DND-41 (cell line): ENCODE measurements at regions not wholly inside any gene's neighbourhood (a gene's known extent, or its start where the extent isn't known, plus 50 kb on each side); places are given as distances from the start of the nearest gene placed in this dataset.

Experiments used
- ATAC-seq: fragments of 200-7000 bp; cut with Tn5 transposase; 3 replicates; pipeline ENCODE4 v1.9.1; 2021; ENCODE audit warnings: low read depth; ENCODE audit not compliant: insufficient read depth
- DNase-seq: peaks from one replicate; pipeline ENCODE4 v3.0.0-alpha.2; 2020
- H2AFZ ChIP-seq: 2 replicates; pipeline ENCODE4 v1.6.0; 2012; ENCODE audit warnings: low read depth, low read length
- H3K27ac ChIP-seq: 2 replicates; pipeline ENCODE4 v1.5.1; 2012; ENCODE audit warnings: low read length, inconsistent platforms
- H3K27me3 ChIP-seq: fragments of 200-600 bp; sonication (generic); 2 replicates; pipeline ENCODE4 v1.6.0; 2012; ENCODE audit warnings: low read length, mild to moderate bottlenecking, inconsistent platforms; ENCODE audit not compliant: insufficient read depth, poor library complexity
- H3K36me3 ChIP-seq: 2 replicates; pipeline ENCODE4 v1.5.1; 2012; ENCODE audit warnings: low read length, inconsistent platforms; ENCODE audit not compliant: insufficient read depth
- H3K4me1 ChIP-seq: 2 replicates; pipeline ENCODE4 v1.5.1; 2012; ENCODE audit warnings: mild to moderate bottlenecking, low read length; ENCODE audit not compliant: insufficient read depth
- H3K4me2 ChIP-seq: 2 replicates; pipeline ENCODE4 v1.6.0; 2012; ENCODE audit warnings: mild to moderate bottlenecking, moderate library complexity, low read length, inconsistent platforms; ENCODE audit not compliant: insufficient read depth
- H3K4me3 ChIP-seq, 2 experiments: fragments of 200-600 bp in 1 of 2; shearing (Covaris generic) in 1 of 2; 2 replicates each; pipeline ENCODE4 v1.5.1; 2012 to 2016; ENCODE audit warnings: inconsistent platforms in 2 of 2, low read length in 2 of 2, mild to moderate bottlenecking in 2 of 2, low read depth in 1 of 2, moderate library complexity in 1 of 2
- H3K79me2 ChIP-seq: 2 replicates; pipeline ENCODE4 v1.6.0; 2012; ENCODE audit warnings: low read length, inconsistent platforms; ENCODE audit not compliant: insufficient read depth
- H3K9ac ChIP-seq: 2 replicates; pipeline ENCODE4 v1.6.0; 2012; ENCODE audit warnings: low read depth, mild to moderate bottlenecking, inconsistent platforms, low read length, moderate library complexity
- H3K9me3 ChIP-seq: 2 replicates; pipeline ENCODE4 v1.5.1; 2012; ENCODE audit warnings: low read length, moderate library complexity, mild to moderate bottlenecking, inconsistent platforms; ENCODE audit not compliant: insufficient read depth, severe bottlenecking
- H4K20me1 ChIP-seq: 2 replicates; pipeline ENCODE4 v1.6.0; 2012; ENCODE audit warnings: low read length; ENCODE audit not compliant: insufficient read depth
- EZH2 ChIP-seq: IDR thresholded peaks from 3 replicates; pipeline ENCODE4 v1.6.1; 2012; ENCODE audit warnings: borderline replicate concordance, low read depth, mild to moderate bottlenecking, moderate library complexity, low read length, inconsistent platforms; ENCODE audit not compliant: severe bottlenecking
- TF ChIP-seq, protein P1 (sequence below): IDR thresholded peaks from 2 replicates; pipeline ENCODE4 v1.5.1; 2012; ENCODE audit warnings: borderline replicate concordance, low read length, moderate library complexity, mild to moderate bottlenecking; ENCODE audit not compliant: poor library complexity, severe bottlenecking; ENCODE audit errors: extremely low read depth

- no peak overlapping the region for H2AFZ ChIP-seq
- TF ChIP-seq, protein P1, sequence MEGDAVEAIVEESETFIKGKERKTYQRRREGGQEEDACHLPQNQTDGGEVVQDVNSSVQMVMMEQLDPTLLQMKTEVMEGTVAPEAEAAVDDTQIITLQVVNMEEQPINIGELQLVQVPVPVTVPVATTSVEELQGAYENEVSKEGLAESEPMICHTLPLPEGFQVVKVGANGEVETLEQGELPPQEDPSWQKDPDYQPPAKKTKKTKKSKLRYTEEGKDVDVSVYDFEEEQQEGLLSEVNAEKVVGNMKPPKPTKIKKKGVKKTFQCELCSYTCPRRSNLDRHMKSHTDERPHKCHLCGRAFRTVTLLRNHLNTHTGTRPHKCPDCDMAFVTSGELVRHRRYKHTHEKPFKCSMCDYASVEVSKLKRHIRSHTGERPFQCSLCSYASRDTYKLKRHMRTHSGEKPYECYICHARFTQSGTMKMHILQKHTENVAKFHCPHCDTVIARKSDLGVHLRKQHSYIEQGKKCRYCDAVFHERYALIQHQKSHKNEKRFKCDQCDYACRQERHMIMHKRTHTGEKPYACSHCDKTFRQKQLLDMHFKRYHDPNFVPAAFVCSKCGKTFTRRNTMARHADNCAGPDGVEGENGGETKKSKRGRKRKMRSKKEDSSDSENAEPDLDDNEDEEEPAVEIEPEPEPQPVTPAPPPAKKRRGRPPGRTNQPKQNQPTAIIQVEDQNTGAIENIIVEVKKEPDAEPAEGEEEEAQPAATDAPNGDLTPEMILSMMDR, result no peak
- TF ChIP-seq EZH2, result no peak
- DNase-seq, result no peak
These were observed 302.3 kb downstream of the PTPRU start for GRCh38 chr1:29538586-29538985.

DNA sequence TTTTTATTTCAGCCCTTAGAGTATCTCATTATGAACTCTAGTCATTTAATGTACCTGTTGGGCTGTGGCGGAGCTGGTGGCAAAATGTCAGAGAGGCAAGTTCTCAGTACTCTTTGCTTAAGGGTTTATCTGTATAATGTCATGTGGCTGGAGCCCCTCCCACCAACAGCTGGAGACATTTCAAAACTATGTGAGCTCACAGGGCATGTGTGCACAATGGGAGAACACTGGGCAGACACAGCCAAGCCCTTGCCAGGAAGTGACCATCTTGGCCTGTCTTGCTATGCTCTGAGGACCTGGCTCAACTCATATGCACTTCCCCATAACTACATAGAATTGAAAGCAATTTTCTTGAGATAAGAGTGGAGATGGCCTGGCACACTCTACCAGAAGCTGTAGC is 296.4 kb downstream of the PTPRU start:
- Histone ChIP-seq H3K4me2 (no peak overlapping the region), H3K36me3 (no peaks in the 10 kb centered on the region), H3K9me3 (peaks cover 11% of the 10 kb centered on the region), H3K27me3 (no peaks in the 10 kb centered on the region), H3K4me1 (no peaks in the 10 kb centered on the region), H2AFZ (no peak overlapping the region), H3K27ac (no peak overlapping the region), H3K4me3 (no peak overlapping the region), H3K79me2 (no peaks in the 10 kb centered on the region), H3K9ac (no peak overlapping the region), H4K20me1 (no peaks in the 10 kb centered on the region)
- TF ChIP-seq EZH2, result no peak
- TF ChIP-seq, protein P1, result no peak
- ATAC-seq (no peak), DNase-seq (no peak)

More at GRCh38 chr1:29538586-29538985, 302.3 kb downstream of the PTPRU start:
- Histone ChIP-seq H3K9ac (no peak overlapping the region), H3K4me1 (no peaks in the 10 kb centered on the region), H3K79me2 (no peaks in the 10 kb centered on the region), H3K27me3 (no peaks in the 10 kb centered on the region), H3K27ac (no peak overlapping the region), H3K9me3 (no peaks in the 10 kb centered on the region), H3K4me2 (no peak overlapping the region), H4K20me1 (no peaks in the 10 kb centered on the region), H3K4me3 (no peak overlapping the region), H3K36me3 (no peaks in the 10 kb centered on the region)
- ATAC-seq, result no peak

DNA sequence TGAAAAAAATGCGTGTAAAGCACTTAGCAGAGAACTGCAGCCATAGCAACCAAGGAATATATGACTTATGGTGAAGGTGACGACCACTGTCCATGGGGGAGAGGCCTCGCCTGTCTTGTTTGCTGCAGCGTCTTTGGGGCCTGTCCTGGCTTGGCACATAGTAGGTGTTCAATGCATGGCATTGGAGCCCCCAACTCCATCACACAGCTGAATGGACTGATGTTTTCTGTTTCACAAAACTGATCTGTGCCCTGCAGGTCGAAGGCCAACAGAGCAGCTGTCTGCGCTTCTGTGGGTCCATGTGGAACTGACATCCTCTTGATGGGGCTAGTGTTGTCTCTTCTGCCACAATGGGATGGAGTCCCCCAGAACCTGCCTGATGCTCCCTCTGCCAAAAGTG is 296.0 kb downstream of the PTPRU start:
- no peak overlapping the region for H3K27ac ChIP-seq
- no peak overlapping the region for H3K9ac ChIP-seq
- H4K20me1 ChIP-seq, result no peaks in the 10 kb centered on the region
- peaks cover 14% of the 10 kb centered on the region for H3K9me3 ChIP-seq
- TF ChIP-seq, protein P1, result no peak
- no peak for TF ChIP-seq EZH2
- no peak overlapping the region for H2AFZ ChIP-seq
- no peaks in the 10 kb centered on the region for H3K36me3 ChIP-seq
- no peak for ATAC-seq
- no peak overlapping the region for H3K4me2 ChIP-seq
- no peak for DNase-seq
- H3K4me1 ChIP-seq, result no peaks in the 10 kb centered on the region
- H3K79me2 ChIP-seq, result no peaks in the 10 kb centered on the region
- H3K4me3 ChIP-seq, result no peak overlapping the region
- H3K27me3 ChIP-seq, result no peaks in the 10 kb centered on the region

GRCh38 chr1:29531596-29531995 is 295.3 kb downstream of the PTPRU start:
- H2AFZ ChIP-seq, result no peak overlapping the region
- DNase-seq (no peak), ATAC-seq (no peak)
- H3K27me3 ChIP-seq, result no peaks in the 10 kb centered on the region
- no peaks in the 10 kb centered on the region for H3K4me1 ChIP-seq
- no peaks in the 10 kb centered on the region for H4K20me1 ChIP-seq
- no peak overlapping the region for H3K9ac ChIP-seq
- H3K36me3 ChIP-seq, result no peaks in the 10 kb centered on the region
- H3K9me3 ChIP-seq, result peaks cover 14% of the 10 kb centered on the region
- H3K4me2 ChIP-seq, result no peak overlapping the region
- TF ChIP-seq, protein P1, result no peak
- TF ChIP-seq EZH2, result no peak
- no peaks in the 10 kb centered on the region for H3K79me2 ChIP-seq
- H3K27ac ChIP-seq, result no peak overlapping the region
- no peak overlapping the region for H3K4me3 ChIP-seq
